GM06990 (cell line): ENCODE measurements at regions not wholly inside any gene's neighbourhood (a gene's known extent, or its start where the extent isn't known, plus 50 kb on each side); places are given as distances from the start of the nearest gene placed in this dataset.

Experiments used
- DNase-seq: peaks from one replicate; pipeline ENCODE4 v3.0.0-alpha.2; 2011; ENCODE audit not compliant: insufficient read length; ENCODE audit errors: extremely low read depth
- H3K27me3 ChIP-seq: replicated peaks from 2 replicates; pipeline ENCODE4 v1.6.0; 2011; ENCODE audit warnings: low read length; ENCODE audit not compliant: control insufficient read depth, insufficient read depth
- H3K36me3 ChIP-seq: 2 replicates; pipeline ENCODE4 v1.5.1; 2011; ENCODE audit warnings: low read length; ENCODE audit not compliant: control insufficient read depth, insufficient read depth
- H3K4me3 ChIP-seq: replicated peaks from 2 replicates; pipeline ENCODE4 v1.5.1; 2011; ENCODE audit warnings: low read depth, mild to moderate bottlenecking, control low read depth, low read length
- TF ChIP-seq, protein P1 (sequence below): IDR thresholded peaks from 2 replicates; pipeline ENCODE4 v1.5.1; 2011; ENCODE audit warnings: low read length, control low read depth, mild to moderate bottlenecking, inconsistent platforms; ENCODE audit not compliant: insufficient read depth, poor library complexity, severe bottlenecking

DNA sequence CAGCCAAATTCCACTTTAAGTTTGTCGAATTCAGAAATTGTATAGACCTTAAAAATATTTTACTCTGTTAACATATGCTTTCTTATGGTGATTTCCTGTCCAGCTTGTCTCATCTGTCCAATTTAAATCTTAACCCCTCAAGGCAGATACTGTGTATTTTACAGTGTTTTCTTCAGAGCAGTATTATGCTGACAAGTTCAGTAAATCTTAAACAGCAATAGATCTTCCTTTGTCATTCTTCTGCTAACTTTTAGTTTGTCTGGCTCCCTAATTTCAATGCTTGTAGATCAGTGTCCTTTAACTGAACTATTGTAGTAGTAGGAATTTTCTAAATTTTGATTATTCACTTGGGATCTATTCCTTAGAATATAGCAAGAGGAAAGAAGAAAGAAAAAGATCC is 52.8 kb upstream of the MEIS1 start:
- TF ChIP-seq, protein P1, sequence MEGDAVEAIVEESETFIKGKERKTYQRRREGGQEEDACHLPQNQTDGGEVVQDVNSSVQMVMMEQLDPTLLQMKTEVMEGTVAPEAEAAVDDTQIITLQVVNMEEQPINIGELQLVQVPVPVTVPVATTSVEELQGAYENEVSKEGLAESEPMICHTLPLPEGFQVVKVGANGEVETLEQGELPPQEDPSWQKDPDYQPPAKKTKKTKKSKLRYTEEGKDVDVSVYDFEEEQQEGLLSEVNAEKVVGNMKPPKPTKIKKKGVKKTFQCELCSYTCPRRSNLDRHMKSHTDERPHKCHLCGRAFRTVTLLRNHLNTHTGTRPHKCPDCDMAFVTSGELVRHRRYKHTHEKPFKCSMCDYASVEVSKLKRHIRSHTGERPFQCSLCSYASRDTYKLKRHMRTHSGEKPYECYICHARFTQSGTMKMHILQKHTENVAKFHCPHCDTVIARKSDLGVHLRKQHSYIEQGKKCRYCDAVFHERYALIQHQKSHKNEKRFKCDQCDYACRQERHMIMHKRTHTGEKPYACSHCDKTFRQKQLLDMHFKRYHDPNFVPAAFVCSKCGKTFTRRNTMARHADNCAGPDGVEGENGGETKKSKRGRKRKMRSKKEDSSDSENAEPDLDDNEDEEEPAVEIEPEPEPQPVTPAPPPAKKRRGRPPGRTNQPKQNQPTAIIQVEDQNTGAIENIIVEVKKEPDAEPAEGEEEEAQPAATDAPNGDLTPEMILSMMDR, result no peak
- H3K27me3 ChIP-seq, result no peaks in the 10 kb centered on the region

DNA sequence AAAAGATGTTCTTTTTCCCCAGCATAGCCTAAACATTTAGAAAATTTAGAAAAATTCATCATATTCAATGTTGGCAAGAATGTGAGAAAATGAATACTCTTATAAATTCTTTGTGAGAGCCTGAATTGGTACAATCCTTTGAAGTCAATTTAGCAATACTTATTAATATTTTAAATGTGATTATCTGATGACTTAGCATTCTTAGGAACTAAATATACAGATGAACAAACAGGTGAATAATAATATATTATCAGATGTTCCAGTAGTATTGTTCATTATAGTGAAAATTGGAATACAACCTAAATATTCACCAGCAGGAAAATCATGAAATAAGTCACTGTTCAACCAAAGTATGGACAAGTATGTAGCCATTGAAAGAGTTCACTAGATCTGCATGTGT is 55.5 kb upstream of the MEIS1 start:
- H3K4me3 ChIP-seq, result no peak overlapping the region
- TF ChIP-seq, protein P1, result no peak
- H3K27me3 ChIP-seq, result no peaks in the 10 kb centered on the region
- H3K36me3 ChIP-seq, result no peaks in the 10 kb centered on the region
- no peak for DNase-seq

More for the DNA sequence above, 52.8 kb upstream of the MEIS1 start:
- Histone ChIP-seq H3K36me3 (no peaks in the 10 kb centered on the region), H3K4me3 (no peak overlapping the region)
- no peak for DNase-seq

DNA sequence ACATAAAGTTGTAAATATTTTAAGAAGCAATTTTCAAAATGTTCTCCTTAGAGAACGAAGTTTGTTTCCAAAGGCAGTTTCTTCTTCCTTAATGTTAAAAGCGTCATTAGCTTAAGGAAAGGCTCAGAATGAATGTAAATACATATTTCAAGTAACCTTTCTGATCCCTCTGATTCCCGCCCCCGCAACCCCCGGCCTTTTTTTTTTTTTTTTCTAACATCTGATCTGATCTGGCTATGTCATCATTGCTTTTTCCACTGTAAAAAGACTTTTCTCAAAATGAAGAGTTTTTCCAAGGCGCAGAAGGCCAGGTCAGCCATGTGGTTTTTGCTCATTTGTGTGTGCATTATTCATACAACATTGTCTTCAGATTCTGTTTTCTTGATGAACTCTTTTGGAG is 57.1 kb upstream of the MEIS1 start:
- no peak for DNase-seq
- Histone ChIP-seq H3K36me3 (no peaks in the 10 kb centered on the region), H3K4me3 (no peak overlapping the region), H3K27me3 (no peaks in the 10 kb centered on the region)
- TF ChIP-seq, protein P1, result no peak

DNA sequence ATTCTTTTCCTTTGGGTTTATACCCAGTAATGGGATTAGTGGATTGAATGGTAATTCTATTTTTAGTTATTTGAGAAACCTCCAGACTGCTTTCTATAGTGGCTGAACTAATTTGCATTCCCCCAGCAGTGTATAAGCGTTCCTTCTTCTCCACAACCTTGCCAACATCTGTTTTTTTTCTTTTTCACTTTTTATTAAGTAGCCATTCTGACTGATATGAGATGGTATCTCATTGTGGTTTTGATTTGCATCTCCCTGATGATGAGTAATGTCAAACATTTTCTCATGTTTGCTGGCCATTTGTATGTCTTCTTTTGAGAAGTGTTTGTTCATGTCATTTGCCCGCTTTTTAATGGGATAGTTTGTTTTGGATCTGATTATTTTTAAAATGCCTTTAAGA is 64.1 kb upstream of the MEIS1 start:
- TF ChIP-seq, protein P1, result no peak
- no peaks in the 10 kb centered on the region for H3K27me3 ChIP-seq
- H3K4me3 ChIP-seq, result no peak overlapping the region
- no peak for DNase-seq
- H3K36me3 ChIP-seq, result no peaks in the 10 kb centered on the region

DNA sequence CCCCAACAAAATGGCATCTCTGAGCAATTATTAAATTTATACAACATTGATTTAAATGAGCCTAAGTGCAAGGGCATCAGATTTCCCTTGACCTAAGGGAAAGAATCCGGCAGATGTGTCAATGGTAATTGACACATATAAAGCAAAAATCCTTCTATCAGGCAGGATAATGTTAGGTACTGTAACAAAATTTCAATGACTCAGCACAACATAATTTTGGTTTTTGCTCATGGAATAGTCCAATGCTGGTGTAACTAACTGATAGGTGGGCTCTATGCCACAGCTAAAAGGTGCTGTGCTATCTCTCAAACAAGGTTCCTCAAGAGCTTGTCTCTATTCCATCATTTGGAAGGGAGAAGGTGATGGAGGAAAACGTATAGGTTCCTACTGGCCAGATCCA is 68.3 kb upstream of the MEIS1 start:
- H3K36me3 ChIP-seq, result no peaks in the 10 kb centered on the region
- no peak overlapping the region for H3K4me3 ChIP-seq
- no peaks in the 10 kb centered on the region for H3K27me3 ChIP-seq
- TF ChIP-seq, protein P1, result no peak
- no peak for DNase-seq
